Adrenal gland (tissue), 5 donors: ENCODE measurements at regions not wholly inside any gene's neighbourhood (a gene's known extent, or its start where the extent isn't known, plus 50 kb on each side); places are given as distances from the start of the nearest gene placed in this dataset.

Experiments
- POLR2A ChIP-seq, 2 donors: fragments of 450-650 bp; IDR thresholded peaks; one replicate each; pipeline ENCODE4 v1.6.1; 2017; ENCODE audit warnings: antibody characterized with exemption in 2 of 2, mild to moderate bottlenecking in 2 of 2, moderate library complexity in 1 of 2
- TF ChIP-seq, protein P1 (sequence below), 6 experiments: fragments of 450-650 bp in 4 of 6; fragments of 200-600 bp in 2 of 6; sonication (generic) in 1 of 6; IDR thresholded peaks; 1 replicate in 5 of 6; 2 replicates in 1 of 6; pipeline versions ENCODE4 v1.5.1 to v1.8.0; 2016 to 2021; ENCODE audit warnings: antibody characterized with exemption in 6 of 6, mild to moderate bottlenecking in 2 of 6, moderate library complexity in 1 of 6
- donor health status: DM: no; HTN: no; CAD: no.

DNA sequence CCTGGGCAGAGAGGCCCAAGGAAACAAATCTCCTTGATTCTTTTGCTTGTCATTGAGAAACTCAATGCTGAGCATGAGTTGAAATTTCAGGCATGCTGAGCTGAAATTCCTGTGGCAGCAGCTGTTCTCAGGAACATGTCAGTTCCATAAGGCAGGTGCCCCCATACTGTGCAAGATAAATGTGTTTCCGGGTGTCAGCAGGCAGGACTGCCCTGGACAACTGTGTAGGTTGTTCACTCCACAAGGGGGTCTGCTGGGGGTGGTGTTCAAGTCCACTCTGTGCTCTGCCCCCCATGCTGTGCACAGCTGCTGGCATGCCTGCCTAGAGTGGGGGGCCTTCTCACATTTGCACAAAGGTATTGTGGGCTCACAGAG, 133.7 kb downstream of the CTTN start:
- no peak for TF ChIP-seq POLR2A (IDR thresholded peaks at IDR 0.05)
- TF ChIP-seq, protein P1, sequence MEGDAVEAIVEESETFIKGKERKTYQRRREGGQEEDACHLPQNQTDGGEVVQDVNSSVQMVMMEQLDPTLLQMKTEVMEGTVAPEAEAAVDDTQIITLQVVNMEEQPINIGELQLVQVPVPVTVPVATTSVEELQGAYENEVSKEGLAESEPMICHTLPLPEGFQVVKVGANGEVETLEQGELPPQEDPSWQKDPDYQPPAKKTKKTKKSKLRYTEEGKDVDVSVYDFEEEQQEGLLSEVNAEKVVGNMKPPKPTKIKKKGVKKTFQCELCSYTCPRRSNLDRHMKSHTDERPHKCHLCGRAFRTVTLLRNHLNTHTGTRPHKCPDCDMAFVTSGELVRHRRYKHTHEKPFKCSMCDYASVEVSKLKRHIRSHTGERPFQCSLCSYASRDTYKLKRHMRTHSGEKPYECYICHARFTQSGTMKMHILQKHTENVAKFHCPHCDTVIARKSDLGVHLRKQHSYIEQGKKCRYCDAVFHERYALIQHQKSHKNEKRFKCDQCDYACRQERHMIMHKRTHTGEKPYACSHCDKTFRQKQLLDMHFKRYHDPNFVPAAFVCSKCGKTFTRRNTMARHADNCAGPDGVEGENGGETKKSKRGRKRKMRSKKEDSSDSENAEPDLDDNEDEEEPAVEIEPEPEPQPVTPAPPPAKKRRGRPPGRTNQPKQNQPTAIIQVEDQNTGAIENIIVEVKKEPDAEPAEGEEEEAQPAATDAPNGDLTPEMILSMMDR (IDR thresholded peaks at IDR 0.05), result no peak
